Activated naive CD4-positive, alpha-beta T cell treated with anti-CD3 and anti-CD28 coated beads for 36 hours (primary cell): ENCODE measurements at regions not wholly inside any gene's neighbourhood (a gene's known extent, or its start where the extent isn't known, plus 50 kb on each side); places are given as distances from the start of the nearest gene placed in this dataset.

Source experiments
- CTCF ChIA-PET: fragments of 350-600 bp; sonication (Branson Sonifier 250); formaldehyde crosslinking; loops from one replicate; lab custom pipeline; 2021; ENCODE audit warnings: antibody characterized with exemption; lab: Charles Lee
- DNase-seq: peaks from one replicate; pipeline ENCODE4 v3.0.0-alpha.2; 2020
- H3K27ac Mint-ChIP-seq: one replicate; pipeline ENCODE4 v1.8.0; 2021; ENCODE audit warnings: mild to moderate bottlenecking, mixed read lengths
- H3K27me3 Mint-ChIP-seq: one replicate; pipeline ENCODE4 v1.8.0; 2021; ENCODE audit warnings: low read depth, mixed read lengths
- H3K36me3 Mint-ChIP-seq: one replicate; pipeline ENCODE4 v1.8.0; 2021; ENCODE audit warnings: low read depth, mixed read lengths
- H3K4me1 Mint-ChIP-seq: one replicate; pipeline ENCODE4 v1.8.0; 2021; ENCODE audit warnings: low read depth, mixed read lengths
- H3K4me3 Mint-ChIP-seq: one replicate; pipeline ENCODE4 v1.8.0; 2021; ENCODE audit warnings: mild to moderate bottlenecking, moderate library complexity, mixed read lengths
- H3K9me3 Mint-ChIP-seq: one replicate; pipeline ENCODE4 v1.8.0; 2021; ENCODE audit warnings: mixed read lengths
- intact Hi-C: fragments of 100-400 bp; cut with micrococcal nuclease; formaldehyde crosslinking; loops from one replicate; pipeline ENCODE4 v1.15.1; 2023

DNA sequence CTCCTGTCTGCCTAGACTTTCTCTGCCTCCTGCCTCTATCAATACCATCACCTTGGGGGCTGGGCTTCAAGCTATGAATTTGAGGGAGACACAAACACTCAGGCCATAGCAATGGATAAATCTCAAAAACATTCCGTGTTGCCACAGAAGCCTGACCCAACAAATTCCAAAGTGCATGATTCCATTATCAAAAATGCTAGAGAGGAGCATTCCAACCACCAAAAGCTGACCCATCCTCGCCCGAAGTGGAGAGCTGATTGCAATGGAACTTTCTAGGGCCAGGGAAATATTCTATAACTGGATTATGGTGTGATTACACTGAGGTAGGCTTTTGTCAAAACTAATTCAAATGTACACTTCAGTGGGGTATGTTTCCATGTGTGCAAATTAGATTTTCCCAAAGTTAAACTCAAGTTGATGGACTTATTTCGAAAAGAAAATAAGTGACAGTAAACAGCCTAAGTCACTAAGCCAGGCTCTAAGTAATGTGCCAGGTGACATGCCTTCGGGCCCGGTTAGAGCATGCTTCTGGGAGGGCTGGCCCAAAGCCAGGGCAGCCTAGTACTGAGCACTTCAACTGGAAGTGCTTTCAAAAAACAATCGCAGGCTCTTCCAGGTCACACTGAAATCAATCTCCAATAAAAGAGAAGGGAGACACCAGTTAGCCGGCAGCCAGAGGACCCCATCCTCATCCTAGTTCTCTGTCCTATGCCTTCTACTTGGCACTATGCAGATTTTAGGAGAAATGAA lies 142.3 kb downstream of the TBXT start:
- DNase-seq, result no peak
- Mint-ChIP-seq H3K27ac (no peak overlapping the region), H3K4me3 (no peak overlapping the region), H3K4me1 (no peaks in the 10 kb centered on the region), H3K36me3 (no peaks in the 10 kb centered on the region), H3K9me3 (no peaks in the 10 kb centered on the region), H3K27me3 (no peaks in the 10 kb centered on the region)
- intact Hi-C loops, result no loop called here
- CTCF ChIA-PET, result no interaction called here

- Mint-ChIP-seq H3K9me3 (no peaks in the 10 kb centered on the region), H3K36me3 (no peaks in the 10 kb centered on the region), H3K27me3 (no peaks in the 10 kb centered on the region), H3K4me1 (no peaks in the 10 kb centered on the region), H3K4me3 (no peak overlapping the region), H3K27ac (no peak overlapping the region)
- DNase-seq, result no peak
- intact Hi-C loops, result no loop called here
- CTCF ChIA-PET, result no interaction called here
Observed at GRCh38 chr6:166024252-166024651, 143.4 kb downstream of the TBXT start.

DNA sequence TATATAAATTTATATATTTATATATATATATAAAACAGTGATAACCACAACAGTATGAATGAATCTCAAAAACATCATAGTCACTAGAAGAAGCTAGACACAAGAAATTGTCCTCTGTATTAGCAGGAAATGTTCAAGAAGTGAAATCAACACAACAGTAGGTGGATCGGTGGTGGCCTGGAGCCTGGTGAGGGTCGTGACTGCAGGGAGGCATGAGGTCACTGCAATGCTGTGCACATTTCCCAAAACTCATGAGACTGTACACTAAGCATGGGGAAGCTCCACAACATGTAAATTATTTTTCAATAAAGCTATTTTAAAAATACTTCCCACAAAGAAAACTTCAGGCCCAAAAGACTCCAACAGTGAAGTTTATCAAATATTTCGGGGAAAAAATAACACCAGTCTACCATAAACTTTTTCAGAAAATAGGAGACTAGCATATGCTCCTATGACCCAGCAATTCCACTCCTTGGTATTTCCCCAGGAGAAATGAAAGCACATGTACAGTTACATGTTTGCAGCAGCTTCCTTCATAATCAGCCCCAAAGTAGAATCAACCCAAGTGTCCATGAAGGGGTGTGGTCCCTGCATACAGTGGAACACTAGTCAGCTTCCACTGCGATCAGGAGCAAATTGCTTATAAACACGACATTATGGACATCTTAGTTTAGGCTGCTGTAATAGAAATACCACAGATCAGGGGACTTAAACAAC lies 144.2 kb downstream of the TBXT start:
- H3K27me3 Mint-ChIP-seq, result no peaks in the 10 kb centered on the region
- H3K4me1 Mint-ChIP-seq, result no peaks in the 10 kb centered on the region
- no peak for DNase-seq
- no peaks in the 10 kb centered on the region for H3K36me3 Mint-ChIP-seq
- H3K4me3 Mint-ChIP-seq, result no peak overlapping the region
- intact Hi-C loops, result no loop called here
- H3K9me3 Mint-ChIP-seq, result no peaks in the 10 kb centered on the region
- H3K27ac Mint-ChIP-seq, result no peak overlapping the region
- CTCF ChIA-PET, result no interaction called here

DNA sequence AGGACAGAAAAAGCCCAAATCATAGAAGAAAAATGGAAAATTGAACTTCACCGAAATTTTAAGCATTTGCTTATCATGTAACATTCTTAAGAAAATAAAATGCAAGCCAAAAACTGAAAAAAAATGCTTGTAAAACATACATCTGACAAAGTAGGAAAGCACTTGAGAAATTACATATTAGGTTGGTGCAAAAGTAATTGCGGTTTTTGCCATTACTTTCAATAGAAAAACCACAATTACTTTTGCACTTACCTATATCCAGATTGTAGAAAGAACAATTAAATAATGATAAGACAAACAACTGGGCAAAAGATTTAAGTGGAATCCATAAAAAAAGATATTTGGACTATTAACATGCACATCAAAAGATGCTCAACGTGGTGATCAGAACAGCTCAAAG lies 146.2 kb downstream of the TBXT start:
- no peak for DNase-seq
- Mint-ChIP-seq H3K27me3 (no peaks in the 10 kb centered on the region), H3K9me3 (peaks cover 8% of the 10 kb centered on the region), H3K27ac (no peak overlapping the region), H3K4me1 (no peaks in the 10 kb centered on the region), H3K4me3 (no peak overlapping the region), H3K36me3 (no peaks in the 10 kb centered on the region)
- intact Hi-C loops, result no loop called here
- CTCF ChIA-PET, result no interaction called here

GRCh38 chr6:166019214-166019613 lies 148.4 kb downstream of the TBXT start:
- H3K4me3 Mint-ChIP-seq, result no peak overlapping the region
- H3K27me3 Mint-ChIP-seq, result no peaks in the 10 kb centered on the region
- no peak for DNase-seq
- intact Hi-C loops, result no loop called here
- H3K36me3 Mint-ChIP-seq, result no peaks in the 10 kb centered on the region
- H3K4me1 Mint-ChIP-seq, result no peaks in the 10 kb centered on the region
- peaks cover 12% of the 10 kb centered on the region for H3K9me3 Mint-ChIP-seq
- no peak overlapping the region for H3K27ac Mint-ChIP-seq
- CTCF ChIA-PET, result no interaction called here

DNA sequence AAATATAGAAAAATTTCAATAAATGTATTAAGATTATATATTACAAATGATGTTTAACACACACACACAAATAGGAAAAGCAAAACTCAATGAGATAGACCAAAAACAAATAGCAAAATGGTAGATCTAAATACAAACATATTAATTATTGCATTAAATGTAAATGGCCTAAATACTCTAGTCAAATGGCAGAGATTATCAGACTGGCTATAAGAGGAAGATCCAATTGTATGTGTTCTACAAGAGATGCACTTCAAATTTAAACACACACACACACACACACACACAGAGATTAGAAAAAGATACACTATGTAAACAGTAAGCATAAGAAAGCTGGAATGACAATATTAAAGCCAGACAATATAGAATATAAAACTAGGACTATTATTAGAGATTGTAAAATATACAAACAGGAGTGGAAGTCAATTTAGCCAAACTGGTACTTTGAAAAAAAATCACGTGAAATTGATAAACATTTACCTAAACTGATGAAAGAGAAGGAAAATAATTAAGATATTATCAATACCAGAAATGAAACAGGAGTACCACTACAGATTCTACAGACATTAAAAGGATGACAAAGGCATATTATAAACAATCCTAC lies 150.5 kb downstream of the TBXT start:
- Mint-ChIP-seq H3K27me3 (peaks cover 4% of the 10 kb centered on the region), H3K4me1 (no peaks in the 10 kb centered on the region), H3K4me3 (no peak overlapping the region), H3K36me3 (no peaks in the 10 kb centered on the region), H3K9me3 (peaks cover 12% of the 10 kb centered on the region), H3K27ac (no peak overlapping the region)
- CTCF ChIA-PET, result no interaction called here
- intact Hi-C loops, result no loop called here
- no peak for DNase-seq

- Mint-ChIP-seq H3K36me3 (no peaks in the 10 kb centered on the region), H3K27me3 (peaks cover 22% of the 10 kb centered on the region), H3K9me3 (peaks cover 12% of the 10 kb centered on the region), H3K4me1 (no peaks in the 10 kb centered on the region), H3K4me3 (no peak overlapping the region), H3K27ac (no peak overlapping the region)
- CTCF ChIA-PET, result no interaction called here
- intact Hi-C loops, result no loop called here
- no peak for DNase-seq
Observed at GRCh38 chr6:166014966-166015365, 152.7 kb downstream of the TBXT start.

DNA sequence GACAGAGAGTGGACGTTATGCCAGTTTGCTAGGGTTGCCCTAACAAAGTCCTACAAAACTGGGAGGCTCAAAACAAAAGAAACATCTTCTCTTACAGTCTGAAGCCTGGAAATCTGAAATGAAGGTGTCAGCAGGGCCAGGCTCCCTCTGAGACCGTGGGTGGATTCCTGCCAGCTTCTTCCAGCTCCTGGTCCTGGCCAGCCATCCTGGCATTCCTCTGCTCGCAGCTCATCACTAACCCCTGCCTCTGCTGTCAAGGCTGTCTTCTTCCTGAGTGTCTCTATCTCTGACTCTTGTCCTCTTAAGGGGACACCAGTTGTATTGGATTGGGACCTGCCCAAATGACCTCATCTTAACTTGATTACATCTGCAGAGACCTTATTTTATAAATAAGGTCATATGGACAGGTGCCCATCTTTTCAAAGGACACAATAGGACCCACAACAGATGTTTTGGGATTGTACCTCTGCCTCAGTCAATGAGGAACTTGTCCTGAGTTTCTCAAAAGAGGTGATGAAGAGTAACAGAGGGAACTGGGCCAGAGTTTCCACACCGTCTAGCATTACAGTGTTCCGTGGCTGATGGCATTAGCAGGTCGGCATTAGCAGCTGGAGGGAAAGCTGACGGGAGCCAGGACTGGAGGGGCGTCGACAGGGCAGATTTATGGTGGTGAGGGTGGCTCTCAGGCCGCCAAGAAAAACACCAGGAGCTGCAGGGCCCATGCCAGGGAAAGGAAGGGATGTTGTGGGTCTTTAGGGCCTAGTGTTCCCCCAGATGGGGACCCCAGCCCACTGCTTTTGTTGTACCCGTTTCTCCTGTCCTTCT lies 157.3 kb downstream of the TBXT start:
- DNase-seq, result no peak
- no peaks in the 10 kb centered on the region for H3K9me3 Mint-ChIP-seq
- peaks cover 9% of the 10 kb centered on the region for H3K4me1 Mint-ChIP-seq
- intact Hi-C loops, result no loop called here
- peaks cover 56% of the 10 kb centered on the region for H3K27me3 Mint-ChIP-seq
- no peaks in the 10 kb centered on the region for H3K36me3 Mint-ChIP-seq
- H3K4me3 Mint-ChIP-seq, result no peak overlapping the region
- H3K27ac Mint-ChIP-seq, result no peak overlapping the region
- CTCF ChIA-PET, result no interaction called here

GRCh38 chr6:166009385-166010031 lies 158.1 kb downstream of the TBXT start:
- CTCF ChIA-PET, result no interaction called here
- H3K27me3 Mint-ChIP-seq, result peaks cover 63% of the 10 kb centered on the region

DNA sequence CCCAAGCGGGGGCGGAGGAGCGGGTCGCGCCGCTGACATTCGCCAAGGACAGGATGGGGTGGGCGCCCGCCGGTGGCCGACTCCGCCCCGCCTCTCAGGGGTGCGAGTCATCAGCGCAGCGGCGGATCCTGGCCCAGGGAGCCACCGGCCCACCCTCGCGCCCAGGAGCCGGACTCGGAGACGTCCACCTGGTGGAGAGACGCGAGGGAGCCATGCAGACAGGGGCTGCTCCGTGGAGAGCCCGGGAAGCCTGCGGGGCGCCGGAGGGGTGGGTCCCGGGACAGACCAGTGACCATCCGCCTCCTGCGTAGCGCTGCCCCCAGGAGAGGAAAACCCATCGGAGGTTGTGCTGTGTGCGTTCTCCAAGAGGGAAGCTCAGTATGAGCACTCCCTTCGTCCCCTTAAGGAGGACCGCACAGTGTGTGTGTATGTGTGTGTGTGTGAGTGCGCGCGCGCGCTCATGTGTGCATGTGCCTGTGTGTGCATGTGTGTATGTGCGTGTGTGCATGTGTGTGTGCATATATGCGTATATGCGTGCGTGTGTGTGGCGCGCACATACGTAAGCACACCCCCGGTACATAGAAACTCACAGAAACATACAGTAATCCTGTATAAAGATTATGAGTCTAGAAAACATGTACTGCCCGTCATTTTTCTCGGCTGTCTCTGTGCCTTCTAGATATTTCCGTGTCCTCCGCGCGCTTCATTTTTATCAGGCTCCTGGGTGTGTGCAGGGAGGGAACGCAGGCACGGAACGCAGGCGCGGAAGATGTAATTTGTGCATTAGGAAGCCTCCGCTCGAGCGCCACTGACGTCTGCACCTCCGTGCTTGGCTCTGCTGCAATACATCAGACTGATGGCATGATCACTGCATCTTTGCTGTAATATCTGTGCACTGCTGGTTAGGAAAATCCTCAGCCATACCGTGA lies 158.9 kb downstream of the TBXT start:
- intact Hi-C loops, result no loop called here

More at GRCh38 chr6:166009385-166010031, 158.1 kb downstream of the TBXT start:
- Mint-ChIP-seq H3K9me3 (no peaks in the 10 kb centered on the region), H3K4me1 (peaks cover 9% of the 10 kb centered on the region), H3K27ac (no peak overlapping the region), H3K36me3 (no peaks in the 10 kb centered on the region), H3K4me3 (no peak overlapping the region)
- intact Hi-C loops, result no loop called here
- DNase-seq, result no peak

More for the DNA sequence above, 158.9 kb downstream of the TBXT start:
- Mint-ChIP-seq H3K4me1 (peaks cover 9% of the 10 kb centered on the region), H3K36me3 (no peaks in the 10 kb centered on the region), H3K27me3 (peaks cover 68% of the 10 kb centered on the region), H3K9me3 (no peaks in the 10 kb centered on the region), H3K27ac (no peak overlapping the region), H3K4me3 (no peak overlapping the region)
- DNase-seq, result no peak
- CTCF ChIA-PET, result no interaction called here
